Breast epithelium (tissue), 4 donors: ENCODE measurements at regions not wholly inside any gene's neighbourhood (a gene's known extent, or its start where the extent isn't known, plus 50 kb on each side); places are given as distances from the start of the nearest gene placed in this dataset.

Source experiments
- DNase-seq, 2 donors: peaks; one replicate each; pipeline ENCODE4 v3.0.0-alpha.2; 2019; ENCODE audit warnings: low spot score in 2 of 2
- H3K27ac ChIP-seq, 2 donors: fragments of 200-600 bp; sonication (generic) in 1 of 2; one replicate each; pipeline ENCODE4 v1.5.1; 2016 to 2019; ENCODE audit warnings: mild to moderate bottlenecking in 1 of 2
- H3K27me3 ChIP-seq, 2 donors: fragments of 200-600 bp; sonication (generic) in 1 of 2; one replicate each; pipeline versions ENCODE4 v1.5.1 to v1.6.0; 2017 to 2019; ENCODE audit warnings: control low read depth in 1 of 2, mild to moderate bottlenecking in 1 of 2
- H3K36me3 ChIP-seq: fragments of 200-600 bp; one replicate; pipeline ENCODE4 v1.5.1; 2019
- H3K4me1 ChIP-seq, 2 donors: fragments of 200-600 bp; sonication (generic); one replicate each; pipeline ENCODE4 v1.5.1; 2016 to 2019; ENCODE audit warnings: control low read depth in 1 of 2
- H3K4me3 ChIP-seq, 3 donors: fragments of 200-600 bp; sonication (generic); 1 replicate in 2 of 3; 2 replicates in 1 of 3; pipeline ENCODE4 v1.5.1; 2016 to 2019; ENCODE audit warnings: mild to moderate bottlenecking in 3 of 3, moderate library complexity in 2 of 3
- H3K9me3 ChIP-seq, 2 donors: fragments of 200-600 bp; sonication (generic) in 1 of 2; one replicate each; pipeline ENCODE4 v1.5.1; 2016 to 2019; ENCODE audit warnings: control low read depth in 1 of 2
- POLR2A ChIP-seq: fragments of 450-650 bp; IDR thresholded peaks from one replicate; pipeline ENCODE4 v1.6.1; 2016; ENCODE audit warnings: antibody characterized with exemption, mild to moderate bottlenecking, moderate library complexity
- POLR2AphosphoS5 ChIP-seq, 3 donors: sonication (generic); formaldehyde crosslinking; IDR thresholded peaks; one replicate each; pipeline ENCODE4 v1.6.1; 2017; ENCODE audit warnings: antibody characterized with exemption in 3 of 3
- intact Hi-C: fragments of 100-400 bp; cut with DNase I; formaldehyde crosslinking; loops from one replicate; pipeline ENCODE4 v1.15.1; 2023; ENCODE audit warnings: low total_unique reads
- TF ChIP-seq, protein P1 (sequence below), 3 donors: fragments of 450-650 bp; IDR thresholded peaks; one replicate each; pipeline ENCODE4 v1.5.1; 2016 to 2017; ENCODE audit warnings: antibody characterized with exemption in 3 of 3, mild to moderate bottlenecking in 3 of 3, moderate library complexity in 3 of 3

DNA sequence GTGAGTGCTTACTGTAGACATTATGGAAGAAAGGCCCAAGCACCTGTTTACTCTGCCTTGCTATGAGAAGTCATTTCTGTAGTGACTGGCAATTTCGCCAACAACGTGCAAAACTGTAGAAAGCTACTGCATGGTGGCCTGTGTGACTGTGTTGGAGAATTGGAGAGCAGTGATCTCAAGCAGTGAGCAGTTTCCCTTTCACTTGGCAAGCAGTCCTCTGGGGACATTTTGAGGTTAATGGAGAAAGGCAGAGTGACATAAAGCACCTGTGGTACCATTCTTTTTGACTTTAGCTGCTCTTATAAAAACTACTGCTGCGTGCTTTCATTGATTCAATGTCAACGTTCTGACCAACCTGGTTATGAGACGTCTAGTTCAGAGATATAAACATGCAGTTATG, 382.6 kb upstream of the JAG1 start:
- no peak overlapping the region for H3K27ac ChIP-seq
- no peak overlapping the region for H3K4me3 ChIP-seq
- H3K9me3 ChIP-seq, result no peaks in the 10 kb centered on the region
- no peaks in the 10 kb centered on the region for H3K36me3 ChIP-seq
- TF ChIP-seq POLR2AphosphoS5 (IDR thresholded peaks at IDR 0.05) (no peak), POLR2A (no peak)
- TF ChIP-seq, protein P1, sequence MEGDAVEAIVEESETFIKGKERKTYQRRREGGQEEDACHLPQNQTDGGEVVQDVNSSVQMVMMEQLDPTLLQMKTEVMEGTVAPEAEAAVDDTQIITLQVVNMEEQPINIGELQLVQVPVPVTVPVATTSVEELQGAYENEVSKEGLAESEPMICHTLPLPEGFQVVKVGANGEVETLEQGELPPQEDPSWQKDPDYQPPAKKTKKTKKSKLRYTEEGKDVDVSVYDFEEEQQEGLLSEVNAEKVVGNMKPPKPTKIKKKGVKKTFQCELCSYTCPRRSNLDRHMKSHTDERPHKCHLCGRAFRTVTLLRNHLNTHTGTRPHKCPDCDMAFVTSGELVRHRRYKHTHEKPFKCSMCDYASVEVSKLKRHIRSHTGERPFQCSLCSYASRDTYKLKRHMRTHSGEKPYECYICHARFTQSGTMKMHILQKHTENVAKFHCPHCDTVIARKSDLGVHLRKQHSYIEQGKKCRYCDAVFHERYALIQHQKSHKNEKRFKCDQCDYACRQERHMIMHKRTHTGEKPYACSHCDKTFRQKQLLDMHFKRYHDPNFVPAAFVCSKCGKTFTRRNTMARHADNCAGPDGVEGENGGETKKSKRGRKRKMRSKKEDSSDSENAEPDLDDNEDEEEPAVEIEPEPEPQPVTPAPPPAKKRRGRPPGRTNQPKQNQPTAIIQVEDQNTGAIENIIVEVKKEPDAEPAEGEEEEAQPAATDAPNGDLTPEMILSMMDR (IDR thresholded peaks at IDR 0.05), result no peak
- DNase-seq, result no peak
- intact Hi-C loops, result no loop called here
- no peaks in the 10 kb centered on the region for H3K27me3 ChIP-seq
- H3K4me1 ChIP-seq, result no peaks in the 10 kb centered on the region

DNA sequence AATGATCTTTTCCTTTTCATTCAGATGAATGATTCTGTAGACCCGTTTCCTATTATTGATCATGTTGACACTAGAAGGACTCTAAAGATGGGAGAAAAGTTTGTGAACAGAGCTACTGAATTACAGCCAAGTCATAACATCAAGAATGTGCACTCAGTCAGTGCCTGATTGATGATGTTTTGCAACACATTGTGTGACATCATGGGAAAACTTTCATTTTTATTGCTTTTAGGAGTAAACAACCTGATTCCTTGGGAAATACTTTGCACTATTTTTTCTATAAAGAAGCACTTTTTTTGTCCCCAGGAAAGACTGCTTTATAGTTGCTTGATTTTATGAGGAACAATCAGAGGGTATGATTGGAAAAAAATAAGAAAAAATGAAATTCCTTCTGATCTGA, 383.8 kb upstream of the JAG1 start:
- no peak for DNase-seq
- intact Hi-C loops, result no loop called here
- TF ChIP-seq POLR2AphosphoS5 (IDR thresholded peaks at IDR 0.05) (no peak), POLR2A (no peak)
- TF ChIP-seq, protein P1 (IDR thresholded peaks at IDR 0.05), result no peak
- no peak overlapping the region for H3K27ac ChIP-seq
- no peak overlapping the region for H3K4me3 ChIP-seq
- no peaks in the 10 kb centered on the region for H3K36me3 ChIP-seq
- no peaks in the 10 kb centered on the region for H3K9me3 ChIP-seq
- H3K4me1 ChIP-seq, result no peaks in the 10 kb centered on the region
- H3K27me3 ChIP-seq, result no peaks in the 10 kb centered on the region

DNA sequence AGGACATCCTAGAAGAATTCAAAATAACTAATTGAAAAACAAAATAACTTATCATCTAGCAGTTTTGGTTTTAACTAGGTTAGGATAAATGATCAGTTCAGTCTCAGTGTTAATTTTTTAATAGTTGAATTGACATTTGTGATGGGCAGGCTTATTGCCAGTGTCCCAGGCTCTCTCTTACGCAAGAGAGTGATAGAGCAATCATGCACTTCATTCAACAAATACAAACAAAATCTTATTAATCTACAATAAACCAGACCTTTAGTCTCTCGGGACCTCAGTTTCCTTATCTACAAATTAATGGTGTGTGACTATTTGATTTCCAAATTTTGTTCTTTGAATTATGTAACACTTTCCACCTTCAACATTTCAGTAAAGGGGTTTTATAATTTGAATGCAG, 385.9 kb upstream of the JAG1 start:
- H3K4me1 ChIP-seq, result no peaks in the 10 kb centered on the region
- H3K27ac ChIP-seq, result no peak overlapping the region
- no peak for DNase-seq
- H3K27me3 ChIP-seq, result no peaks in the 10 kb centered on the region
- H3K36me3 ChIP-seq, result no peaks in the 10 kb centered on the region
- H3K9me3 ChIP-seq, result no peaks in the 10 kb centered on the region
- intact Hi-C loops, result no loop called here
- H3K4me3 ChIP-seq, result no peak overlapping the region
- TF ChIP-seq, protein P1 (IDR thresholded peaks at IDR 0.05), result no peak
- TF ChIP-seq POLR2A, result no peak
- TF ChIP-seq POLR2AphosphoS5 (IDR thresholded peaks at IDR 0.05), result no peak

DNA sequence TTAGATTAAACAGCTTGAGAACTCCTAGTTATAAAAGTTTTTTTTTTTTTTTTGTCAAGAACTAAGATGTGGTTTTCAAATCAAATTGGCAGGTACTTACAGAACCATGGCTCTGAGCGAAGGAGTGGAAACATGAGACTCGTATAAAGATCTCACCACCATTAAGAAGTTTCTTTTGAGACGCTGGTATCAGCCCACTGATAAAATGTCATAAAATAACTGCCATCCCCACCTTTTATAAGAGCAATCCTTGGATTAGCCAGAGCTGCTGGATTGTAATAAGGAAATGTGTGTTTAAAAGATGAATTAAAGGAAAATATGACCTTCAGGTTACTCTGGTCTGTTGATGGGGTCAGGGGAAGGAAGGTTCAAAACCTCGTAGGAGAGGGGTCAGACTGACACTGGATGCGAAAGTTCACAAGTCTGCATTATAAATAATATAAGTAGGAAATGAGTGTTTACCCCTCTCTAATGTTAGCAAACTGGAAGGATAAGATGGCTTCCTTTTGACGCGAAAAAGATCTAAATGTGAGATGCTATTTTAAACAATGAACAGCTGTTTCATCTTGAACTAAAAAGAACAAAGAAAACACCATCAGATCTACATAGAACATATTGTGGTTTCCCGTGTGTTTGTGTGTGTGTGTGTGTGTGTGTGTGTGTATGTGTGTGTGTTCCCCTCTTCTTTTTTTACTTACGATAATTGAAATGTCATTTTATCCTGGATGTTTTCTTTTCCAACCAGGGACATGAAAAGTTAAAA, 386.8 kb upstream of the JAG1 start:
- H3K27me3 ChIP-seq, result no peaks in the 10 kb centered on the region
- no peak for DNase-seq
- no peaks in the 10 kb centered on the region for H3K9me3 ChIP-seq
- TF ChIP-seq POLR2A, result no peak
- TF ChIP-seq, protein P1 (IDR thresholded peaks at IDR 0.05), result no peak
- TF ChIP-seq POLR2AphosphoS5 (IDR thresholded peaks at IDR 0.05), result no peak
- no peaks in the 10 kb centered on the region for H3K36me3 ChIP-seq
- H3K4me1 ChIP-seq, result no peaks in the 10 kb centered on the region
- H3K27ac ChIP-seq, result no peak overlapping the region
- intact Hi-C loops, result no loop called here
- no peak overlapping the region for H3K4me3 ChIP-seq

DNA sequence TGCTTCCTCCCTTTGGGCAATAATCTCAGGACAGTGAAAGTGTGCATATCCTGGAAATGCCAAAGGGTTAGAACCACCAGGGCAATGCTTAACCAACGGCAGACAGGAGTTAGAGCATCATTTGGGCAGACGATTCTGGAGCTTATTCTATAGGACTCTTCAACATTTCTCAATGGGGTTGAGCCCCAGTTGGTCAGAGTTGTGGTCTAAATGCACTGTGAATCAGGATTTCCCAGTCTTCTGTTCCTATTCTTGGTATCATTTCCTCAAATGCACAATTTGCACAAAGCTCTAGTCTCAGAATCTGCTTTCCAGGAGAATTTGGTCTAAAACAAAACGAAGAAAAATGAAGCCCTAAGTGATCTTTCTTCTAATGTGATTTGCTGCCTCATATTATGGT, 389.6 kb upstream of the JAG1 start:
- H3K36me3 ChIP-seq, result no peaks in the 10 kb centered on the region
- TF ChIP-seq, protein P1 (IDR thresholded peaks at IDR 0.05), result no peak
- TF ChIP-seq POLR2A, result no peak
- no peak for TF ChIP-seq POLR2AphosphoS5 (IDR thresholded peaks at IDR 0.05)
- intact Hi-C loops, result no loop called here
- no peak overlapping the region for H3K4me3 ChIP-seq
- H3K27me3 ChIP-seq, result no peaks in the 10 kb centered on the region
- H3K9me3 ChIP-seq, result no peaks in the 10 kb centered on the region
- no peak for DNase-seq
- no peak overlapping the region for H3K27ac ChIP-seq
- no peaks in the 10 kb centered on the region for H3K4me1 ChIP-seq
